ENCODE measurements at regions not wholly inside any gene's neighbourhood (a gene's known extent, or its start where the extent isn't known, plus 50 kb on each side); places are given as distances from the start of the nearest gene placed in this dataset.

DNA sequence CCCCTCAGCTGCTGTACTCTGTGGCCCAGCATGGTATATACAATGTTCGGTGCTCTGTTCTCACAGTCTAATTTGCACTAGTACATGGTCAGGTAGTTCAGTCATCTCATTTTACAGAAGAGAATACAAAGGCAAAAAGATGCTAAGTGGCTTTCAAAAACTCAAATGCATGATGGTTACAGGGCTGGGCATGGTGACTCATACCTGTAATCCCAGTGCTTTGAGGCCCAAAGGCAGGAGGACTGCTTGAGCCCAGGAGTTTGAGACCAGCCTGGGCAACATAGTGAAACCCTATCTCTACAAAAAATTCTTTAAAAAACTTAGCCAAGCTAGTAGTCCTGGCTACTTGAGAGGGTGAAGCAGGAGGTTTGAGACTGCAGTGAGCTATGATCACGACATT, 210.5 kb upstream of the KIT start:
- Histone ChIP-seq H3K27ac (ENCODE audit: insufficient read depth, low read depth, low read length) (no peak overlapping the region), H4K20me1 (replicated peaks; ENCODE audit: control insufficient read depth, extremely low read depth, insufficient read depth, low read length) (no peaks in the 10 kb centered on the region), H3K4me2 (ENCODE audit: insufficient read depth, low read length) (no peak overlapping the region), H3K9ac (replicated peaks; ENCODE audit: extremely low read depth, insufficient read depth, low read length) (no peak overlapping the region), H3K27me3 (ENCODE audit: control insufficient read depth in 2 of 2, insufficient read depth in 2 of 2, low read length in 2 of 2) (peaks cover 0 to 3% of the 10 kb centered on the region in 2 experiments), H3K4me1 (ENCODE audit: control insufficient read depth, extremely low read depth, insufficient read depth, low read length) (no peaks in the 10 kb centered on the region), H3K79me2 (ENCODE audit: control insufficient read depth, insufficient read depth, low read length) (no peaks in the 10 kb centered on the region), H2AFZ (ENCODE audit: low read depth, low read length) (no peak overlapping the region), H3K36me3 (ENCODE audit: control insufficient read depth in 2 of 2, extremely low read depth in 1 of 2, insufficient read depth in 2 of 2, low read length in 2 of 2) (no peaks in the 10 kb centered on the region), H3K4me3 (replicated peaks in 1 of 3; ENCODE audit: insufficient read depth in 1 of 3, low read depth in 1 of 3, low read length in 3 of 3) (no peak overlapping the region), H3K9me3 (replicated peaks; ENCODE audit: control insufficient read depth, insufficient read depth, low read length) (no peaks in the 10 kb centered on the region), H3K9me1 (replicated peaks; ENCODE audit: control insufficient read depth, extremely low read depth, insufficient read depth, low read length) (no peaks in the 10 kb centered on the region)
- no TSS peak for BruUV-seq (replicated peaks)
- intact Hi-C loops (cut with micrococcal nuclease) (no loop called here), dilution Hi-C loops (cut with MboI; ENCODE audit: extremely low pct_ligation_motif_present, low sequenced_read_pairs) (no loop called here)
- DNase-seq (ENCODE audit: low read depth, low spot score) (no peak), FAIRE-seq (no peak)
- ChIA-PET CTCF (no interaction called here), POLR2A (no interaction called here)
- TF ChIP-seq POLR2AphosphoS5 (IDR thresholded peaks at IDR 0.05; ENCODE audit: insufficient read depth, low read depth, low read length) (no peak), POLR2A (IDR thresholded peaks at IDR 0.05; ENCODE audit: low read depth, low read length) (no peak), GATA2 (IDR thresholded peaks at IDR 0.05; ENCODE audit: insufficient read depth, insufficient read length, low read depth, low read length) (no peak), FOS (IDR thresholded peaks at IDR 0.05; ENCODE audit: borderline replicate concordance, insufficient read depth, low read length) (no peak), MYC (IDR thresholded peaks at IDR 0.05; ENCODE audit: low read depth, low read length) (no peak), JUN (IDR thresholded peaks at IDR 0.05; ENCODE audit: borderline replicate concordance, insufficient read depth, insufficient read length, low read depth) (no peak), EZH2 (IDR thresholded peaks at IDR 0.05; ENCODE audit: borderline replicate concordance, low read depth, low read length, severe bottlenecking) (no peak)
- TF ChIP-seq, protein P1, sequence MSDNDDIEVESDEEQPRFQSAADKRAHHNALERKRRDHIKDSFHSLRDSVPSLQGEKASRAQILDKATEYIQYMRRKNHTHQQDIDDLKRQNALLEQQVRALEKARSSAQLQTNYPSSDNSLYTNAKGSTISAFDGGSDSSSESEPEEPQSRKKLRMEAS (IDR thresholded peaks at IDR 0.05; ENCODE audit: insufficient read depth, insufficient read length) = no peak
- TF ChIP-seq, protein P2, sequence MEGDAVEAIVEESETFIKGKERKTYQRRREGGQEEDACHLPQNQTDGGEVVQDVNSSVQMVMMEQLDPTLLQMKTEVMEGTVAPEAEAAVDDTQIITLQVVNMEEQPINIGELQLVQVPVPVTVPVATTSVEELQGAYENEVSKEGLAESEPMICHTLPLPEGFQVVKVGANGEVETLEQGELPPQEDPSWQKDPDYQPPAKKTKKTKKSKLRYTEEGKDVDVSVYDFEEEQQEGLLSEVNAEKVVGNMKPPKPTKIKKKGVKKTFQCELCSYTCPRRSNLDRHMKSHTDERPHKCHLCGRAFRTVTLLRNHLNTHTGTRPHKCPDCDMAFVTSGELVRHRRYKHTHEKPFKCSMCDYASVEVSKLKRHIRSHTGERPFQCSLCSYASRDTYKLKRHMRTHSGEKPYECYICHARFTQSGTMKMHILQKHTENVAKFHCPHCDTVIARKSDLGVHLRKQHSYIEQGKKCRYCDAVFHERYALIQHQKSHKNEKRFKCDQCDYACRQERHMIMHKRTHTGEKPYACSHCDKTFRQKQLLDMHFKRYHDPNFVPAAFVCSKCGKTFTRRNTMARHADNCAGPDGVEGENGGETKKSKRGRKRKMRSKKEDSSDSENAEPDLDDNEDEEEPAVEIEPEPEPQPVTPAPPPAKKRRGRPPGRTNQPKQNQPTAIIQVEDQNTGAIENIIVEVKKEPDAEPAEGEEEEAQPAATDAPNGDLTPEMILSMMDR (IDR thresholded peaks at IDR 0.05; ENCODE audit: extremely low read depth in 1 of 2, insufficient read depth in 1 of 2, low read depth in 1 of 2, low read length in 2 of 2) = no peak
